GM12864 (cell line): ENCODE measurements at regions not wholly inside any gene's neighbourhood (a gene's known extent, or its start where the extent isn't known, plus 50 kb on each side); places are given as distances from the start of the nearest gene placed in this dataset.
"Not testable (repeated sequence)": the region's sequence is repeated elsewhere in the genome, so short reads cannot be mapped to it uniquely, and the experiment has no call there.

Experiments
- DNase-seq: peaks from one replicate; pipeline ENCODE4 v3.0.0-alpha.2; 2011; ENCODE audit warnings: low read depth
- H3K4me3 ChIP-seq: 2 replicates; pipeline ENCODE4 v1.5.1; 2011; ENCODE audit warnings: mild to moderate bottlenecking, low read depth, low read length, control low read depth
- CTCF ChIP-seq: IDR thresholded peaks from 2 replicates; pipeline ENCODE4 v1.5.1; 2011; ENCODE audit warnings: low read depth, mild to moderate bottlenecking, moderate library complexity, low read length, control low read depth, inconsistent platforms; ENCODE audit errors: missing control alignments

GRCh38 chr21:28592205-28592865, 400.3 kb downstream of the LTN1 start:
- no peak overlapping the region for H3K4me3 ChIP-seq
- DNase-seq = no peak
- no peak for TF ChIP-seq CTCF

GRCh38 chr21:28590676-28591075, 402.0 kb downstream of the LTN1 start:
- H3K4me3 ChIP-seq = no peak overlapping the region
- TF ChIP-seq CTCF = no peak
- DNase-seq = no peak

- no peak for TF ChIP-seq CTCF
- H3K4me3 ChIP-seq = no peak overlapping the region
- no peak for DNase-seq
Observed at GRCh38 chr21:28590026-28590425, 402.7 kb downstream of the LTN1 start.

GRCh38 chr21:28588997-28589396, 403.7 kb downstream of the LTN1 start:
- DNase-seq = no peak
- H3K4me3 ChIP-seq = no peak overlapping the region
- no peak for TF ChIP-seq CTCF

- H3K4me3 ChIP-seq = no peak overlapping the region
- no peak for TF ChIP-seq CTCF
- no peak for DNase-seq
Observed at GRCh38 chr21:28587748-28588147, 404.9 kb downstream of the LTN1 start.

GRCh38 chr21:28581976-28582375, 410.7 kb downstream of the LTN1 start:
- TF ChIP-seq CTCF = no peak
- H3K4me3 ChIP-seq = no peak overlapping the region
- DNase-seq = no peak

GRCh38 chr21:28581311-28581731, 411.4 kb downstream of the LTN1 start:
- not testable (repeated sequence) for DNase-seq, H3K4me3 ChIP-seq
